ENCODE measurements at regions not wholly inside any gene's neighbourhood (a gene's known extent, or its start where the extent isn't known, plus 50 kb on each side); places are given as distances from the start of the nearest gene placed in this dataset.

DNA sequence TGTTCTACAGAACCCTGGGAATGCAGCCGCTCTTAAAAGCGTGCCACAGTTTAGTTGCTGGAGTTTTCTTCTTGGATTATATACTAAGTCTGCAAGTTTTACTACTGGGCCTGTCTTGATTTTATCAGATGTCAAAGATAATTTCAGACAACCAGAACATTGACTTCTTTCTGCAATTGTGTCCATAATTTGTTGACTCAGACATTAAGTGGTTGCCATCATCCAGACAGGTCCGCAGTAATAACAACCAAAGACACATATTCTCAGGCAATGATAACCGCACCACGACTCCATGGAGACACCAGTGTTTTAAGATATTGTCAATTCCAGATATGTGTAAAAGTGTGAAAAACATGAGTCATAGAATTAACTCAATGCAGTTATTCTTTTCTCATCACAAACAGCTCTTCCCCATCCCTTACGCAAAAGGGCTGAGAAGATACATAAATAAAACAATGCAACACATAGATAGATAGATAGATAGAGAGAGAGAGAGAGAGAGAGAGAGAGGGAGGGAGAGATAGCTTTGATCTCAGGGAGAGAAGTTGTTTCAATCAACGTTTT is 90.4 kb upstream of the FMN2 start:
- TF ChIP-seq, protein P1, sequence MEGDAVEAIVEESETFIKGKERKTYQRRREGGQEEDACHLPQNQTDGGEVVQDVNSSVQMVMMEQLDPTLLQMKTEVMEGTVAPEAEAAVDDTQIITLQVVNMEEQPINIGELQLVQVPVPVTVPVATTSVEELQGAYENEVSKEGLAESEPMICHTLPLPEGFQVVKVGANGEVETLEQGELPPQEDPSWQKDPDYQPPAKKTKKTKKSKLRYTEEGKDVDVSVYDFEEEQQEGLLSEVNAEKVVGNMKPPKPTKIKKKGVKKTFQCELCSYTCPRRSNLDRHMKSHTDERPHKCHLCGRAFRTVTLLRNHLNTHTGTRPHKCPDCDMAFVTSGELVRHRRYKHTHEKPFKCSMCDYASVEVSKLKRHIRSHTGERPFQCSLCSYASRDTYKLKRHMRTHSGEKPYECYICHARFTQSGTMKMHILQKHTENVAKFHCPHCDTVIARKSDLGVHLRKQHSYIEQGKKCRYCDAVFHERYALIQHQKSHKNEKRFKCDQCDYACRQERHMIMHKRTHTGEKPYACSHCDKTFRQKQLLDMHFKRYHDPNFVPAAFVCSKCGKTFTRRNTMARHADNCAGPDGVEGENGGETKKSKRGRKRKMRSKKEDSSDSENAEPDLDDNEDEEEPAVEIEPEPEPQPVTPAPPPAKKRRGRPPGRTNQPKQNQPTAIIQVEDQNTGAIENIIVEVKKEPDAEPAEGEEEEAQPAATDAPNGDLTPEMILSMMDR (conservative IDR thresholded peaks at IDR 0.05; ENCODE audit: low read depth, low read length) = no peak
- TF ChIP-seq EZH2 (IDR thresholded peaks at IDR 0.05; ENCODE audit: low read length, unreplicated experiment) (no peak), EZH2phosphoT487 (IDR thresholded peaks at IDR 0.05; ENCODE audit: borderline replicate concordance, low read length) (no peak)

Measured in PC-3 (cell line).